22Rv1 (cell line): ENCODE measurements at regions not wholly inside any gene's neighbourhood (a gene's known extent, or its start where the extent isn't known, plus 50 kb on each side); places are given as distances from the start of the nearest gene placed in this dataset.

Experiments used
- CTCF ChIP-seq: fragments of 450-650 bp; IDR thresholded peaks from 2 replicates; pipeline ENCODE4 v1.5.1; 2017; ENCODE audit warnings: mild to moderate bottlenecking
- ZFX ChIP-seq: fragments of 450-650 bp; IDR thresholded peaks from 2 replicates; pipeline ENCODE4 v1.6.1; 2017; ENCODE audit warnings: antibody characterized with exemption, borderline replicate concordance

- no peak for TF ChIP-seq CTCF
- TF ChIP-seq ZFX: no peak
Measured at GRCh38 chr4:154018659-154019058, 229.8 kb upstream of the SFRP2 start.
